WI38 (cell line): ENCODE measurements at regions not wholly inside any gene's neighbourhood (a gene's known extent, or its start where the extent isn't known, plus 50 kb on each side); places are given as distances from the start of the nearest gene placed in this dataset.
"Not testable (repeated sequence)": the region's sequence is repeated elsewhere in the genome, so short reads cannot be mapped to it uniquely, and the experiment has no call there.

ENCODE experiments used
- H3K4me3 ChIP-seq: 2 replicates; pipeline ENCODE4 v1.5.1; 2011; ENCODE audit warnings: low read depth, mild to moderate bottlenecking, control low read depth, low read length
- CTCF ChIP-seq: IDR thresholded peaks from 2 replicates; pipeline ENCODE4 v1.5.1; 2012; ENCODE audit warnings: low read depth, mild to moderate bottlenecking, control low read depth, low read length

GRCh38 chr16:22572331-22573224, 61.9 kb downstream of the NPIPB5 start:
- not testable (repeated sequence) for H3K4me3 ChIP-seq

GRCh38 chr16:22573225-22573530, 62.5 kb downstream of the NPIPB5 start:
- H3K4me3 ChIP-seq, result not testable (repeated sequence)

GRCh38 chr16:22576506-22576905, 65.8 kb downstream of the NPIPB5 start:
- not testable (repeated sequence) for H3K4me3 ChIP-seq

- not testable (repeated sequence) for H3K4me3 ChIP-seq
Measured at GRCh38 chr16:22583195-22583594, 72.5 kb downstream of the NPIPB5 start.

- H3K4me3 ChIP-seq, result not testable (repeated sequence)
Measured at GRCh38 chr16:22584459-22584858, 73.8 kb downstream of the NPIPB5 start.

- not testable (repeated sequence) for H3K4me3 ChIP-seq
Measured at GRCh38 chr16:22584941-22585340, 74.2 kb downstream of the NPIPB5 start.

- H3K4me3 ChIP-seq, result not testable (repeated sequence)
Measured at GRCh38 chr16:22585431-22585830, 74.7 kb downstream of the NPIPB5 start.

- not testable (repeated sequence) for H3K4me3 ChIP-seq
Measured at GRCh38 chr16:22586732-22587131, 76.0 kb downstream of the NPIPB5 start.

- not testable (repeated sequence) for H3K4me3 ChIP-seq
Measured at GRCh38 chr16:22589757-22590156, 79.1 kb downstream of the NPIPB5 start.

GRCh38 chr16:22596445-22597045, 85.9 kb downstream of the NPIPB5 start:
- H3K4me3 ChIP-seq, result not testable (repeated sequence)

GRCh38 chr16:22603744-22604143, 93.1 kb downstream of the NPIPB5 start:
- H3K4me3 ChIP-seq, result not testable (repeated sequence)

- H3K4me3 ChIP-seq, result not testable (repeated sequence)
Measured at GRCh38 chr16:22606619-22607018, 95.9 kb downstream of the NPIPB5 start.

- not testable (repeated sequence) for H3K4me3 ChIP-seq
Measured at GRCh38 chr16:22609798-22610197, 99.1 kb downstream of the NPIPB5 start.

- not testable (repeated sequence) for H3K4me3 ChIP-seq
Measured at GRCh38 chr16:22611128-22611527, 100.4 kb downstream of the NPIPB5 start.

- TF ChIP-seq CTCF, result no peak
- H3K4me3 ChIP-seq, result no peak overlapping the region
Measured at GRCh38 chr16:22614271-22614947, 103.7 kb downstream of the NPIPB5 start.
